A172 (cell line): ENCODE measurements at regions not wholly inside any gene's neighbourhood (a gene's known extent, or its start where the extent isn't known, plus 50 kb on each side); places are given as distances from the start of the nearest gene placed in this dataset.
A peak's percentile ranks its signal among the peaks of the same experiment; 100 is the strongest.

Experiments used
- DNase-seq: peaks from one replicate; pipeline ENCODE4 v3.0.0-alpha.2; 2015; ENCODE audit warnings: low spot score

GRCh38 chr1:75668813-75669212, 55.7 kb upstream of the ACADM start:
- no peak for DNase-seq

GRCh38 chr1:75671708-75672107, 52.8 kb upstream of the ACADM start:
- no peak for DNase-seq

- no peak for DNase-seq
Measured at GRCh38 chr1:75672108-75672507, 52.4 kb upstream of the ACADM start.

GRCh38 chr1:75672528-75673393, 51.7 kb upstream of the ACADM start:
- DNase-seq, result peak; percentile 83

GRCh38 chr1:75673399-75673798, 51.1 kb upstream of the ACADM start:
- DNase-seq, result no peak

GRCh38 chr1:75673885-75674284, 50.6 kb upstream of the ACADM start:
- DNase-seq, result no peak
